SU-DHL-6 (cell line): ENCODE measurements at regions not wholly inside any gene's neighbourhood (a gene's known extent, or its start where the extent isn't known, plus 50 kb on each side); places are given as distances from the start of the nearest gene placed in this dataset.

Source experiments
- H2AFZ ChIP-seq: fragments of 200-600 bp; sonication (generic); 2 replicates; pipeline ENCODE4 v1.6.1; 2014; ENCODE audit warnings: low read depth, mild to moderate bottlenecking, moderate library complexity, mixed read lengths, antibody characterized with exemption, low read length; ENCODE audit not compliant: severe bottlenecking
- H3F3A ChIP-seq: fragments of 200-600 bp; shearing (Covaris generic); 2 replicates; pipeline ENCODE4 v1.6.0; 2016; ENCODE audit warnings: antibody characterized with exemption, mild to moderate bottlenecking; ENCODE audit not compliant: insufficient read depth
- H3K27ac ChIP-seq: fragments of 200-600 bp; sonication (generic); 2 replicates; pipeline ENCODE4 v1.5.1; 2016; ENCODE audit warnings: low read depth, mild to moderate bottlenecking, low read length, moderate library complexity, mixed read lengths
- H3K27me3 ChIP-seq: fragments of 200-600 bp; sonication (generic), shearing (Covaris generic); 2 replicates; pipeline ENCODE4 v1.6.0; 2014; ENCODE audit warnings: mild to moderate bottlenecking, low read length
- H3K36me3 ChIP-seq: fragments of 200-600 bp; sonication (generic); 2 replicates; pipeline ENCODE4 v1.6.1; 2014; ENCODE audit warnings: mild to moderate bottlenecking, low read length, mixed read lengths
- H3K4me2 ChIP-seq: fragments of 300-600, 200-600 bp; shearing (Covaris generic), sonication (generic); 2 replicates; pipeline ENCODE4 v1.6.0; 2014; ENCODE audit warnings: low read length, low read depth, mild to moderate bottlenecking; ENCODE audit not compliant: poor library complexity, severe bottlenecking
- H3K4me3 ChIP-seq: fragments of 200-600 bp; sonication (generic); 2 replicates; pipeline ENCODE4 v1.5.1; 2014; ENCODE audit warnings: antibody characterized with exemption, low read length, mild to moderate bottlenecking, mixed read lengths; ENCODE audit not compliant: insufficient read depth, poor library complexity, severe bottlenecking
- H3K79me2 ChIP-seq: fragments of 200-600 bp; sonication (generic); 2 replicates; pipeline ENCODE4 v1.6.1; 2014; ENCODE audit warnings: mild to moderate bottlenecking, low read length, moderate library complexity; ENCODE audit not compliant: insufficient read depth
- H3K9ac ChIP-seq: fragments of 200-600 bp; sonication (generic); 2 replicates; pipeline ENCODE4 v1.7.0; 2014; ENCODE audit warnings: mild to moderate bottlenecking, low read length
- H3K9me2 ChIP-seq: fragments of 200-600 bp; sonication (generic); replicated peaks from 2 replicates; pipeline ENCODE4 v1.6.1; 2014; ENCODE audit warnings: low read length; ENCODE audit not compliant: insufficient read depth
- H3K9me3 ChIP-seq: fragments of 200-600 bp; sonication (generic); 2 replicates; pipeline ENCODE4 v1.6.1; 2014; ENCODE audit warnings: low read length, mixed read lengths; ENCODE audit not compliant: insufficient read depth
- H4K20me1 ChIP-seq: fragments of 200-600 bp; sonication (generic); 2 replicates; pipeline ENCODE4 v1.6.1; 2014; ENCODE audit warnings: low read depth, mild to moderate bottlenecking, antibody characterized with exemption, low read length, moderate library complexity, mixed read lengths
- CTCF ChIP-seq: fragments of 200-600 bp; sonication (generic); IDR thresholded peaks from one replicate; pipeline ENCODE4 v1.5.1; 2017; ENCODE audit warnings: antibody characterized with exemption, mild to moderate bottlenecking, low read length, moderate library complexity; ENCODE audit not compliant: insufficient read depth, poor library complexity, severe bottlenecking
- EZH2phosphoT487 ChIP-seq: fragments of 200-600 bp; sonication (generic), shearing (Covaris generic); conservative IDR thresholded peaks from 2 replicates; pipeline ENCODE4 v1.6.1; 2018; ENCODE audit warnings: mild to moderate bottlenecking, antibody characterized with exemption, low read length, moderate library complexity, mixed read lengths

- H3K9me2 ChIP-seq: no peaks in the 10 kb centered on the region
Measured at GRCh38 chr18:33836564-33836963, 258.5 kb downstream of the ASXL3 start.

GRCh38 chr18:33835419-33835818, 257.4 kb downstream of the ASXL3 start:
- no peak overlapping the region for H2AFZ ChIP-seq
- no peaks in the 10 kb centered on the region for H3K79me2 ChIP-seq
- H3K36me3 ChIP-seq: no peaks in the 10 kb centered on the region
- no peak overlapping the region for H3K27ac ChIP-seq
- H3K9me3 ChIP-seq: no peaks in the 10 kb centered on the region
- H3K9me2 ChIP-seq: no peaks in the 10 kb centered on the region
- H3K9ac ChIP-seq: no peak overlapping the region
- H3F3A ChIP-seq: no peaks in the 10 kb centered on the region
- H3K4me3 ChIP-seq: no peak overlapping the region
- H3K27me3 ChIP-seq: no peaks in the 10 kb centered on the region
- H3K4me2 ChIP-seq: no peak overlapping the region
- no peak for TF ChIP-seq EZH2phosphoT487
- TF ChIP-seq CTCF: no peak
- no peaks in the 10 kb centered on the region for H4K20me1 ChIP-seq

More at GRCh38 chr18:33836564-33836963, 258.5 kb downstream of the ASXL3 start:
- H3K4me2 ChIP-seq: no peak overlapping the region
- no peak overlapping the region for H2AFZ ChIP-seq
- H3K27ac ChIP-seq: no peak overlapping the region
- TF ChIP-seq EZH2phosphoT487 (no peak), CTCF (no peak)
- H4K20me1 ChIP-seq: no peaks in the 10 kb centered on the region
- no peak overlapping the region for H3K9ac ChIP-seq
- H3K79me2 ChIP-seq: no peaks in the 10 kb centered on the region
- H3K36me3 ChIP-seq: no peaks in the 10 kb centered on the region
- no peaks in the 10 kb centered on the region for H3F3A ChIP-seq
- no peak overlapping the region for H3K4me3 ChIP-seq
- H3K9me3 ChIP-seq: no peaks in the 10 kb centered on the region
- H3K27me3 ChIP-seq: no peaks in the 10 kb centered on the region

GRCh38 chr18:33833842-33834241, 255.8 kb downstream of the ASXL3 start:
- H2AFZ ChIP-seq: no peak overlapping the region
- H3K4me2 ChIP-seq: no peak overlapping the region
- no peaks in the 10 kb centered on the region for H3K79me2 ChIP-seq
- H3K9ac ChIP-seq: no peak overlapping the region
- H3K9me3 ChIP-seq: no peaks in the 10 kb centered on the region
- TF ChIP-seq CTCF (no peak), EZH2phosphoT487 (no peak)
- no peaks in the 10 kb centered on the region for H3K27me3 ChIP-seq
- no peaks in the 10 kb centered on the region for H3K9me2 ChIP-seq
- H3K27ac ChIP-seq: no peak overlapping the region
- no peaks in the 10 kb centered on the region for H3F3A ChIP-seq
- H3K36me3 ChIP-seq: no peaks in the 10 kb centered on the region
- no peak overlapping the region for H3K4me3 ChIP-seq
- H4K20me1 ChIP-seq: no peaks in the 10 kb centered on the region
